ENCODE measurements at regions not wholly inside any gene's neighbourhood (a gene's known extent, or its start where the extent isn't known, plus 50 kb on each side); places are given as distances from the start of the nearest gene placed in this dataset.
"Not testable (repeated sequence)": the region's sequence is repeated elsewhere in the genome, so short reads cannot be mapped to it uniquely, and the experiment has no call there.

DNA sequence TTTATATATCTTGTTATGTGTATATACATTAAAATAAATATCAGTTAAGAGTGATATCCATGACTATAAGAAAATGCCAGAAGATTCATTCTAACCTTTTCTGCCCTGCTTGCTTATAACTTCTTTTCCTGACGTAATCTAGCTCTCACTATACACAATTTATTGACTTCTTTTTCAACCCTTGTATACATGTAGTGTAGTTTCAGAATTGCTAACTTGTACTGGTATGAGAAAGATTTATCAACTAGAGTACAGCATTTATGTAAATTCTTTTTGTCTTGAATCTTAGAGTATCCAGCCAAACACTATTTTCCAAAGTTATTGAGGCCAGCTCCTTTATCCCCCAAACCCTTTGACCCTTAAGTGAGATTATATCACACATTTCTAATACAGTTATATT is 798.0 kb upstream of the RAB6C start:
- no peak for DNase-seq (ENCODE audit: low read depth, low spot score)

DNA sequence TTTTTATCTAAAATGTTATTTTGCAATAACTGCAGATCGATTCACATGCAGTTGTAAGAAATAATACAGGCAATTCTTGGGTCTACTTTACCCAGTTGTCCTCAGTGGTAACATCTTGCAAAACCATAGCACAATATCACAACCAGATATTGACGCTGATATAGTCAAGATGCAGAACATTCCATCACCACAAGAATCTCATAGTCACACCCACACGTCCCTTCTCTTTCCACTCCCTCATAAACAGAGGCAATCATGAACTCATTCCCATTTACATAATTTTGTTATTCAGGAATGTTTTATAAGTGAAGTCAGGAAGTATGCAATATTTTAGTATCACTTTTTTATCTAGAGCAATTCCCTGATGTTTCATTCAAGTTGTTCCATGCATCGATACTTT is 797.5 kb upstream of the RAB6C start:
- DNase-seq (ENCODE audit: low read depth, low spot score): no peak

GRCh38 chr2:129187343-129187742 is 792.1 kb upstream of the RAB6C start:
- peak; percentile 39 for DNase-seq (ENCODE audit: low read depth, low spot score)

DNA sequence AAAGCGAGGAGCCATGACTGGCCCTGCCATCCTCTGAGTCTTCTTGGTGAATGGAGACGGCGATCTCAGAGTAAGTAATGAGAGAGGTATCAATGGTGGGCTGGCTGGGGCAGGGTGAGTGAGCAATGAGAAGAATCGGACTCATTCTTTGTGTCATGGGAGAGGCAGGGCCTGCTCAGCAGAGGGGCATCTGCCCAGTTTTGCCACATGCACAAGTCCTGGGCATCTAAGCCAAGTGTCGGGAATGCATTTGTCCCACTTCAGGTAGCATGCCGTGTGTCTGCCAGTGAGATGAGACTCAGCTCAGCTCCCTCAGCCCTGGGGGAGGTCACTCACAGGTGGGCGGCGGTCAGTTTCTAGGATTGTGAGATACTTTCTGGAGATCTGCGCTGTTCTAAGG is 791.0 kb upstream of the RAB6C start:
- DNase-seq (ENCODE audit: low read depth, low spot score): no peak

DNA sequence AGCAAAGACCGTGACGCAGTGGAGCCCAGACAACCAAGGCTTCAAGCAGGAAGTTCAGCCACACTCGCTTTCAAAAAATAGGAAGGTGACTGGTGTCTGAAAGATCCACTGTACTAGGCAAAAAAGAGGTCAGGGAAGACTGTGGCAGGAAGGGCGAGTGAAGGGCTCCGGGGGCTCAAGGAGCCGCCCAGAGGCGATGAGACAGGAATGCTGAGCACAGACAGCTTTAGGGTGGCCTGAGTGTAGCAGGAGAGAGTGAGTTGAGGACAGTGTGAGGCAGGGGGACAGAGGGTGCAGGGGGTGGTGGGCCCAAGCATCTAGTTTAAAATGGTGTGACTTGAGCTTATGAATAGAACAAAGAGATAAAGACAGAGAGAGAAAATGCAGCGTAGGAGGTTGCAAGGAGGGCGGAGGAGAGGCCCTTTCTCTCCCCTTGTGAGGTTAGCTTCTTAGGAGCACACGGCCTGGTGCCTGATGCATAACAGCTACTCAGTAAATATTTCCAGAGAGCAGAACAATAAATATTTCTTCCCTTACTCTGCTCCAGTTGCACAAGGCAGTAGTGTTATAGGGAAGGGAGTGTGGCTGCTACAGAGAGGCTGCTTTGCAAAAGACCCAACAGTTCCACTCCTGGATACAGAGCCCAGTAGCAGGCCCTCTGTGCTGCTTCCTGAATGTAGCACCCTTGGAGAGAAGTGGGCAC is 789.7 kb upstream of the RAB6C start:
- peak; percentile 64 for DNase-seq (ENCODE audit: low read depth, low spot score)

DNA sequence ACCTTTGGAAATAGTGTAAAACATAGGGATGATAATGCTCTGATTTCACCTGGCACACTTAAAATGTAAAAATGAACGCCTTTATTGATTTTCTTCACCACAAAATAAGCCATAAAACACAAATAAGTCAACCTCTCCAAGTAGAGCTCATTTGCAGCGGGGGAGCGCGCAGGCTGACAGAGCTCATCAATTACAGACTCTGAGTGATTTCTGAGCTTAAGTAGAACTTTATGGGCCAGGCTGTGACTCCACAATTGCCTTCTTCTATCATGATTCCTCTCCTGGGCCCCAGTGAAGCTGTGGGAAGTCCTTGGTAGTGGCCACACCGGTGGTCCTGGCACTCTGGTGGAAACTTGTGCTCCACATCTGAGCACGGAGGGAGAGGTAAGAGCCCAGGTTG is 789.0 kb upstream of the RAB6C start:
- no peak for DNase-seq (ENCODE audit: low read depth, low spot score)

DNA sequence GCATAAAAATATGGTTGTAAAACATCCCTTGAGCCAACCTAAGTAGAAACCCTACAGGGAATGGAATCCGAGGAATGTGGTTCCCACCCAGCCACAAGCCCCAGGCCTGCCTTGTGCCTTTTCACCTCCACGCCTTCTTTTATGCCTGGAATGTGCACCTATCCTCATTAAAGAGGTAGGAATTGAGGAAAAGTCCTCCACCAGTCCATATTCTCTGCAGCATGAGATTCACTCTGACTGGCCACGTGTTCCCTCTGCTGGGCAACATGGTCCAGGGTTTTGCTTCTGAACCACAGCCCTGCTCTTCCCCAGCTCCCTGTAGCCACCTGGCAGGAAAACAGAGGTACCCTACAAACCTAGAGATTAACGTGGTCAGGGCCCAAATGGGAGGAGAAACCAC is 787.9 kb upstream of the RAB6C start:
- peak; percentile 95 for DNase-seq (ENCODE audit: low read depth, low spot score)

- DNase-seq (ENCODE audit: low read depth, low spot score): peak; percentile 20
Observed at GRCh38 chr2:129192117-129192516, 787.3 kb upstream of the RAB6C start.

GRCh38 chr2:129192841-129193253 is 786.6 kb upstream of the RAB6C start:
- DNase-seq (ENCODE audit: low read depth, low spot score): peak; percentile 65

DNA sequence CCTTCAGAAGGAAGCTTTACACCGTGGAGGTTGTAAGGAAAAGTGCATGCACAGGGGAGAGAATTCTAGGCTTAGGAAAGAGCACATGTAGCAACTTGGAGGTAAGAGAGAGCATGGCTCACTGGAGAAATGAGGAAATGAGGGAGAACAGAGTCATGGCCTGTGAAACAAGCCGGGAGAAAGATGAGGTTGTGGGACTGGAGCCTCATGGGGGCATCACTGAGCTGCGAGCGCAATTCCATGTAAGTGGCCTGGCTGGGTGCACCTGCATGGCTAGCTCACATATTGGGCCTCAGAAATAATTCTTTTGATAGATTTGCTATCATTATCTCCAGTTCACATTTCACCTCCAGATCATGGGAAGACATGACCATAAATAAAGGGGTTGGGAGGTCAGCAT is 785.5 kb upstream of the RAB6C start:
- peak; percentile 36 for DNase-seq (ENCODE audit: low read depth, low spot score)

DNA sequence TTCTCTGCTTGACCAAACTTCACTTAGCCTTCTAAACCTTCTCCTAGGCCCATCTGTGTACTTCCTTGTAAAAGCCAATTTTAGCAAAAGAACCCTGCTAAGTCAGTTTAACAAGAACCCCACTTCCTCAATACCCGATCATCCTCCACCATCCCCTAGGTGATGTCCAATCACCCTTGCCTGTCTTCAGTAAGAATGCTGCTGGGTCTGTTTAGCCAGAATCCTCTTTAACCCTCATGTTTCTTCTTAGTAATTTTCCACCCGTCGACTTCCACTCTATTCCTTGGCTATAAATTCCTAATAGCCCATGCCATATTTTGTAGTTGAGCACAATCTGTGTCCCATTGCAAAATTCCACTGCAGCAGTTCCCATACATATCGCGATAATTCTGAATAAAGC is 780.0 kb upstream of the RAB6C start:
- DNase-seq (ENCODE audit: low read depth, low spot score): peak; percentile 13

- DNase-seq (ENCODE audit: low read depth, low spot score): no peak
Observed at GRCh38 chr2:129201696-129202095, 777.8 kb upstream of the RAB6C start.

DNA sequence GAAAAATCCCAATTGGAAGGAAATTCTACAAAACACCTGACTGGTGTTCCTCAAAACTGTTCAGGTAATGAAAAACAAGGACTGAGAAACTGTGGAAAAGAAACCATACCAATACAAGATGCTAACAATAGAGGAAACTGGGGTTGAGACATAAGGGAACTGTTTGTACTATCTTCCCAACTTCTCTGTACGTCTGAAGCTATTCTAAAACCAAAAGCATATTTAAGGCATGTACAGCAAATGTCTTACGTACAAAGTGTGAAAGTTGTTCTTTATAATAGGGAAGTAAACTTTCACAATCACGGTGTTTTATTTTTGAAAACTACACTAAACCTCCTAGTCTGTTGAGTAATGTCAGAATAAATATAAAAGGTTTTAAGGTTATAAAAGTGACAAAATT is 776.1 kb upstream of the RAB6C start:
- DNase-seq (ENCODE audit: low read depth, low spot score): no peak

DNA sequence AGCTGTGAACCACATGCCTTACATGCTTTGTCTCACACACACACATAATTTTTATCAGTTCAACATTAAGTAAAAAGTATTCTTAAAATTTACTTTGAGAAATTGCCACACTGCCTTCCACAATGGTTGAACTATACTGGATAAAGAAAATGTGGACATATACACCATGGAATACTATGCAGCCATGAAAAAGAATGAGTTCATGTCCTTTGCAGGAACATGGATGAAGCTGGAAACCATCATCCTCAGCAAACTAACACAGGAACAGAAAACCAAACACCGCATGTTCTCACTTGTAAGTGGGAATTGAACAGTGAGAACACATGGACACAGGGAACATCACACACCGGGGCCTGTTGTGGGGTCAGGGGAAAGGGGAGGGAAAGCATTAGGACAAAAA is 774.9 kb upstream of the RAB6C start:
- DNase-seq (ENCODE audit: low read depth, low spot score): not testable (repeated sequence)

- no peak for DNase-seq (ENCODE audit: low read depth, low spot score)
Observed at GRCh38 chr2:129205176-129205575, 774.3 kb upstream of the RAB6C start.

DNA sequence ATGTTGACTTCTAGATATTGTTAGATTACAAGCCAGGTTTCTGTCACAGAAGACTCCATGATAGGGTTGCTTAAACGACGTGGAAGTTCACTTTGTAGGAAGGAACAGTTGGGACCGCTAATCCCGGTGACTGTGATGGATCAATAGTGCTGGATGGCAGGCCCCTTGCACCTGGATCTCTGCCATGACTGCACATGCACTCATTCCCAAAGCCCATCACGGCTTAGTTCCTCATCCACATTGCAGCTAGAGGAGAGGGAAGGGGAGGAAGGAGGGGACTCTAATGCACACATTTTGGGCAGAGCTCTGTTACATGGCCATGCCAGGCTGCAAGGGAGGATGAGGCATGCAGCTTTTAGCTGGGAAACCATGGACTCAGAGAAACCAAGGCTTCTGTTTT is 773.7 kb upstream of the RAB6C start:
- no peak for DNase-seq (ENCODE audit: low read depth, low spot score)

- DNase-seq (ENCODE audit: low read depth, low spot score): no peak
Observed at GRCh38 chr2:129212299-129212958, 767.0 kb upstream of the RAB6C start.

- no peak for DNase-seq (ENCODE audit: low read depth, low spot score)
Observed at GRCh38 chr2:129224022-129224421, 755.4 kb upstream of the RAB6C start.

- no peak for DNase-seq (ENCODE audit: low read depth, low spot score)
Observed at GRCh38 chr2:129224486-129224885, 755.0 kb upstream of the RAB6C start.

GRCh38 chr2:129229196-129229595 is 750.3 kb upstream of the RAB6C start:
- DNase-seq (ENCODE audit: low read depth, low spot score): no peak

DNA sequence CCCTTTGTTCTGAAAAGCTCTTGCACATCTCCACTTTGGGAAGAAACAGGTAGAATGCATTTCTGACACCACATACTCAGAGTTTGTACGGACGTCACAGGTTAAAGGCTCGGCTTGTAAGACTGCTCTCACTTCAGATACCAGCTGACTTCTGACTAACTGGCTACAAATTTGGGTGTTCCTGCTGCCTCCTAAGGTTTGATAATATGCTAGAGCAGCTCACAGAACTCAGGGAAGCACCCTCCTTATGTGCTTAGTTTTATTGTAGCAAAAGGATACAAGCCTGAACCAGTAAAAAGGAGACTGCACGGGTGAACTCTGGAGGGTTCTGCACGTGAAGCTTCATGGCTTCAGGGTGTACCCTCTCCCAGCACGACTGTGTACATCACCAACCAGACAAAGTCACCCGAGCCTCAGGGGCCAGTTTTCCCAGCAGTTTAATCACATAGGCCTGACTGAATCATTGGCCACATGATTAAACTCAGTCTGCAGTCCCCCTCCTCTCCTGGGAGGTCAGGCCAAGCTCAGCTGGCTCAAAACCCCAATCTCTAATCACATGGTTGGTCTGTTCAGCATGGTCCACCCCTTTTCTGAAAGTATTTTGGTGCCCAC is 749.5 kb upstream of the RAB6C start:
- no peak for DNase-seq (ENCODE audit: low read depth, low spot score)

DNA sequence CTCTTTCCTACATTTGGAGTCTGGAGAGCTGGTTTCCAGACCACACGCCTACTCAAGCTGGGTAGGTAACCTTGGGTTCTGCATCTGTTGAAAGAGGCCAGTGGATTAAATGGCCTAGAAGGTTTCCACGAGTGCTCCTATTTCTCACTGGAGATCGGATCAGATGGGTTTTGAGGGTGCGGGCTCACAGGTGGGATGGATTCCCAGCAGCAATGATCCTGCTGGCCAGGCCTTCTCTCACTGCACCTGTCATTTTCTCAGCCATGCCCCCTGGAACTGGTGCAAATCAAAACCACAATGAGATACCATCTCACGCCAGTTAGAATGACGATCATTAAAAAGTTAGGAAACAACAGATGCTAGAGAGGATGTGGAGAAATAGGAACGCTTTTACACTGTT is 747.5 kb upstream of the RAB6C start:
- DNase-seq (ENCODE audit: low read depth, low spot score): no peak

DNA sequence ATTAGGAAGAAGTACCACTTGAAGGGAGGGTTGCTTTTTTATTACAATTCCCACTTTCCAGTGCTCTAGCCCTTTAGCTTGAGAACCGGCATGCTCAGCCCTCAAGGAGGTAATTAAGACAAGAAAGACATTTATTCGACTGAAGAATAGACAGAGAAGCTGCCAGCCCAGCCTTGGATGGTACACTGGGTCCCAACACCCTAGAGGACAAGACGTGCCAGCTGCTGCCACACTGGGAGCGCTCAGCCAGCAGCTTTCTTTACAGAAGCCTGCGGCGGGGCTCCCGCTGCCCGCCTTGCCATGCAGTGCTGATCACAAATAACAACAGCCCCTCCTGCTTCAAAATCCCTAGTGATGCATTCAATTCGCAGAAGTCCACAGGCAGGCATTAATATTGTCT is 746.3 kb upstream of the RAB6C start:
- DNase-seq (ENCODE audit: low read depth, low spot score): no peak
